Fibroblast of lung (primary cell): ENCODE measurements at regions not wholly inside any gene's neighbourhood (a gene's known extent, or its start where the extent isn't known, plus 50 kb on each side); places are given as distances from the start of the nearest gene placed in this dataset.

ENCODE experiments used
- EZH2 ChIP-seq: IDR thresholded peaks from 2 replicates; pipeline ENCODE4 v1.5.1; 2012; ENCODE audit warnings: low read length, control low read depth, mild to moderate bottlenecking; ENCODE audit errors: missing control alignments
- TF ChIP-seq, protein P1 (sequence below), 2 donors: IDR thresholded peaks in 1 of 2; conservative IDR thresholded peaks in 1 of 2; 1 replicate in 1 of 2; 2 replicates in 1 of 2; pipeline ENCODE4 v1.5.1; 2011 to 2012; ENCODE audit warnings: low read length in 2 of 2, control low read depth in 1 of 2, inconsistent platforms in 1 of 2, low read depth in 1 of 2, mild to moderate bottlenecking in 1 of 2

DNA sequence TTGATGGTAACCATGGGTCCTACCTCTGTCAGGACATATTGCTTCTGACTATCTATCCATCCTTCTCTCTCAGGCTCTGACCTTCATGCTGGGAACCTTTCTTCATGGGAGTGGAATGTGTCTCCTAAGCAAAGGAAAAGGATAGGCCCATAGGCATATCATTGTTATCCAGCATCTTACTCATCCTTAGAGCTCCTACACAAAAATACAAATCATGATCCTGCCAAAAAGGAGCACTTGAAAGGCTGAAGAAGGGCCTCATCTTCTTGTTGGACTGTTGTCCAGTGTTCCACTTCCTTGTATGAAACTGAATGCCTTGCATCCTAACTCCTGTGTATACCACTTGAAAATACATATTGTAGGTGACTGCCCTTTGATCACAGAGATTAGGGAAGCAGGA is 96.1 kb upstream of the SOX2 start:
- TF ChIP-seq, protein P1, sequence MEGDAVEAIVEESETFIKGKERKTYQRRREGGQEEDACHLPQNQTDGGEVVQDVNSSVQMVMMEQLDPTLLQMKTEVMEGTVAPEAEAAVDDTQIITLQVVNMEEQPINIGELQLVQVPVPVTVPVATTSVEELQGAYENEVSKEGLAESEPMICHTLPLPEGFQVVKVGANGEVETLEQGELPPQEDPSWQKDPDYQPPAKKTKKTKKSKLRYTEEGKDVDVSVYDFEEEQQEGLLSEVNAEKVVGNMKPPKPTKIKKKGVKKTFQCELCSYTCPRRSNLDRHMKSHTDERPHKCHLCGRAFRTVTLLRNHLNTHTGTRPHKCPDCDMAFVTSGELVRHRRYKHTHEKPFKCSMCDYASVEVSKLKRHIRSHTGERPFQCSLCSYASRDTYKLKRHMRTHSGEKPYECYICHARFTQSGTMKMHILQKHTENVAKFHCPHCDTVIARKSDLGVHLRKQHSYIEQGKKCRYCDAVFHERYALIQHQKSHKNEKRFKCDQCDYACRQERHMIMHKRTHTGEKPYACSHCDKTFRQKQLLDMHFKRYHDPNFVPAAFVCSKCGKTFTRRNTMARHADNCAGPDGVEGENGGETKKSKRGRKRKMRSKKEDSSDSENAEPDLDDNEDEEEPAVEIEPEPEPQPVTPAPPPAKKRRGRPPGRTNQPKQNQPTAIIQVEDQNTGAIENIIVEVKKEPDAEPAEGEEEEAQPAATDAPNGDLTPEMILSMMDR (conservative IDR thresholded peaks at IDR 0.05 in 1 of 2, IDR thresholded peaks at IDR 0.05 in 1 of 2; ENCODE audit: low read depth in 1 of 2, low read length in 2 of 2): no peak
- TF ChIP-seq EZH2: no peak
